Testis (tissue), 2 donors: ENCODE measurements at regions not wholly inside any gene's neighbourhood (a gene's known extent, or its start where the extent isn't known, plus 50 kb on each side); places are given as distances from the start of the nearest gene placed in this dataset.

Source experiments
- CTCF ChIP-seq, 3 experiments: fragments of 450-650 bp in 2 of 3; fragments of 200-600 bp in 1 of 3; sonication (generic) in 1 of 3; IDR thresholded peaks; one replicate each; pipeline ENCODE4 v1.5.1; 2016 to 2019; ENCODE audit warnings: antibody characterized with exemption in 3 of 3, mild to moderate bottlenecking in 2 of 3, moderate library complexity in 1 of 3
- POLR2A ChIP-seq: fragments of 450-650 bp; IDR thresholded peaks from one replicate; pipeline ENCODE4 v1.6.1; 2017; ENCODE audit warnings: antibody characterized with exemption, mild to moderate bottlenecking, moderate library complexity

GRCh38 chr5:104372376-104372775 is 809.8 kb upstream of the NUDT12 start:
- TF ChIP-seq POLR2A = no peak
- no peak for TF ChIP-seq CTCF (IDR thresholded peaks at IDR 0.05)
